ENCODE measurements at regions not wholly inside any gene's neighbourhood (a gene's known extent, or its start where the extent isn't known, plus 50 kb on each side); places are given as distances from the start of the nearest gene placed in this dataset.

GRCh38 chr3:152522036-152522435 lies 253.3 kb downstream of the MBNL1 start:
- H3K9me3 Mint-ChIP-seq (ENCODE audit: unreplicated experiment) = no peaks in the 10 kb centered on the region
- H3K4me3 Mint-ChIP-seq (ENCODE audit: unreplicated experiment) = no peak overlapping the region
- no peaks in the 10 kb centered on the region for H3K36me3 Mint-ChIP-seq (ENCODE audit: insufficient read depth, unreplicated experiment)
- CTCF ChIA-PET = interaction anchor here (0.5 to 2.0 kb wide), 6 partner anchors 12 to 1886 kb away, joined by 3 to 9 read pairs (median 4); no protein-coding TSS in a partner anchor
- BruUV-seq (replicated peaks) = no TSS peak
- no peaks in the 10 kb centered on the region for H3K27me3 Mint-ChIP-seq (ENCODE audit: insufficient read depth, unreplicated experiment)
- intact Hi-C loops (cut with micrococcal nuclease) = no loop called here
- TF ChIP-seq CTCF (IDR thresholded peaks at IDR 0.05; ENCODE audit: unreplicated experiment) = no peak
- no peak for DNase-seq (ENCODE audit: unreplicated experiment)
- no peaks in the 10 kb centered on the region for H3K4me1 Mint-ChIP-seq (ENCODE audit: insufficient read depth, unreplicated experiment)
- no peak overlapping the region for H3K27ac Mint-ChIP-seq (ENCODE audit: low read depth, unreplicated experiment)
- POLR2A ChIA-PET = no interaction called here

GRCh38 chr3:152524198-152525140 lies 255.7 kb downstream of the MBNL1 start:
- Mint-ChIP-seq H3K4me1 (ENCODE audit: insufficient read depth, unreplicated experiment) (no peaks in the 10 kb centered on the region), H3K9me3 (ENCODE audit: unreplicated experiment) (no peaks in the 10 kb centered on the region), H3K4me3 (ENCODE audit: unreplicated experiment) (no peak overlapping the region), H3K36me3 (ENCODE audit: insufficient read depth, unreplicated experiment) (no peaks in the 10 kb centered on the region), H3K27ac (ENCODE audit: low read depth, unreplicated experiment) (no peak overlapping the region), H3K27me3 (ENCODE audit: insufficient read depth, unreplicated experiment) (no peaks in the 10 kb centered on the region)
- no TSS peak for BruUV-seq (replicated peaks)
- ChIA-PET POLR2A (interaction anchor here (0.6 to 2.3 kb wide), 3 partner anchors 14 to 442 kb away, joined by 3 to 8 read pairs (median 3); no protein-coding TSS in a partner anchor), CTCF (interaction anchor here (0.6 to 3.4 kb wide), 13 partner anchors 10 to 1100 kb away, joined by 3 to 15 read pairs (median 3); no protein-coding TSS in a partner anchor)
- intact Hi-C loops (cut with micrococcal nuclease) = loop anchor here (1.0 kb wide), 2 partner anchors 50 to 1085 kb away; no protein-coding TSS in a partner anchor
- peak; percentile 66 for TF ChIP-seq CTCF (IDR thresholded peaks at IDR 0.05; ENCODE audit: unreplicated experiment)
- DNase-seq (ENCODE audit: unreplicated experiment) = peak; percentile 69

- CTCF ChIA-PET = no interaction called here
- intact Hi-C loops (cut with micrococcal nuclease) = no loop called here
- no peaks in the 10 kb centered on the region for H3K4me1 Mint-ChIP-seq (ENCODE audit: insufficient read depth, unreplicated experiment)
- POLR2A ChIA-PET = no interaction called here
- no peak for TF ChIP-seq CTCF (IDR thresholded peaks at IDR 0.05; ENCODE audit: unreplicated experiment)
- H3K36me3 Mint-ChIP-seq (ENCODE audit: insufficient read depth, unreplicated experiment) = no peaks in the 10 kb centered on the region
- no peaks in the 10 kb centered on the region for H3K27me3 Mint-ChIP-seq (ENCODE audit: insufficient read depth, unreplicated experiment)
- H3K4me3 Mint-ChIP-seq (ENCODE audit: unreplicated experiment) = no peak overlapping the region
- no TSS peak for BruUV-seq (replicated peaks)
- no peak overlapping the region for H3K27ac Mint-ChIP-seq (ENCODE audit: low read depth, unreplicated experiment)
- peaks cover 8% of the 10 kb centered on the region for H3K9me3 Mint-ChIP-seq (ENCODE audit: unreplicated experiment)
- no peak for DNase-seq (ENCODE audit: unreplicated experiment)
Measured at GRCh38 chr3:152531717-152532116, 263.0 kb downstream of the MBNL1 start.

- no peak for DNase-seq (ENCODE audit: unreplicated experiment)
- Mint-ChIP-seq H3K27me3 (ENCODE audit: insufficient read depth, unreplicated experiment) (no peaks in the 10 kb centered on the region), H3K9me3 (ENCODE audit: unreplicated experiment) (peaks cover 7% of the 10 kb centered on the region), H3K27ac (ENCODE audit: low read depth, unreplicated experiment) (no peak overlapping the region), H3K4me1 (ENCODE audit: insufficient read depth, unreplicated experiment) (no peaks in the 10 kb centered on the region), H3K36me3 (ENCODE audit: insufficient read depth, unreplicated experiment) (peaks cover 6% of the 10 kb centered on the region), H3K4me3 (ENCODE audit: unreplicated experiment) (no peak overlapping the region)
- CTCF ChIA-PET = interaction anchor here (0.9 kb wide), 1 partner anchor 382 kb away, joined by 3 read pairs; no protein-coding TSS in a partner anchor
- TF ChIP-seq CTCF (IDR thresholded peaks at IDR 0.05; ENCODE audit: unreplicated experiment) = no peak
- intact Hi-C loops (cut with micrococcal nuclease) = no loop called here
- no TSS peak for BruUV-seq (replicated peaks)
- POLR2A ChIA-PET = no interaction called here
Measured at GRCh38 chr3:152538518-152538917, 269.8 kb downstream of the MBNL1 start.
